Adrenal gland (tissue), 9 donors: ENCODE measurements at regions not wholly inside any gene's neighbourhood (a gene's known extent, or its start where the extent isn't known, plus 50 kb on each side); places are given as distances from the start of the nearest gene placed in this dataset.
"Not testable (repeated sequence)": the region's sequence is repeated elsewhere in the genome, so short reads cannot be mapped to it uniquely, and the experiment has no call there.

Experiments
- DNase-seq, 7 donors: peaks; one replicate each; pipeline ENCODE4 v3.0.0-alpha.2; 2019 to 2020
- H3K27ac ChIP-seq, 5 donors: fragments of 200-600 bp; sonication (generic) in 4 of 5; 1 replicate in 3 of 5; 2 replicates in 2 of 5; pipeline versions ENCODE4 v1.5.1 to v1.8.0; 2016 to 2020; ENCODE audit warnings: mild to moderate bottlenecking in 1 of 5
- H3K27me3 ChIP-seq: fragments of 200-600 bp; 2 replicates; pipeline ENCODE4 v1.8.0; 2021
- H3K36me3 ChIP-seq, 2 donors: fragments of 200-600 bp; replicated peaks in 1 of 2; 1 replicate in 1 of 2; 2 replicates in 1 of 2; pipeline versions ENCODE4 v1.5.1 to v1.8.0; 2018 to 2022
- H3K4me1 ChIP-seq, 2 donors: fragments of 200-600 bp; replicated peaks in 1 of 2; 1 replicate in 1 of 2; 2 replicates in 1 of 2; pipeline versions ENCODE4 v1.5.1 to v1.8.0; 2018 to 2021
- H3K4me3 ChIP-seq, 4 donors: fragments of 200-600 bp; sonication (generic) in 3 of 4; one replicate each; pipeline ENCODE4 v1.5.1; 2016 to 2018
- H3K9me3 ChIP-seq, 3 donors: fragments of 200-600 bp; sonication (generic) in 1 of 3; replicated peaks in 1 of 3; 1 replicate in 2 of 3; 2 replicates in 1 of 3; pipeline versions ENCODE4 v1.5.1 to v1.8.0; 2016 to 2021
- POLR2A ChIP-seq, 2 donors: fragments of 450-650 bp; IDR thresholded peaks; one replicate each; pipeline ENCODE4 v1.6.1; 2017; ENCODE audit warnings: antibody characterized with exemption in 2 of 2, mild to moderate bottlenecking in 2 of 2, moderate library complexity in 1 of 2
- WGBS, 4 donors: extraction: QIAGEN DNeasy Blood & Tissue Kit in 2 of 4; methylation state at CpG; one replicate each; pipeline versions ENCODE4 v1.1.5 to v1.1.7; 2013 to 2017; 5-methylcytosine and 5-hydroxymethylcytosine counted together
- intact Hi-C, 2 donors: fragments of 100-400 bp; cut with DNase I; formaldehyde crosslinking; loops; one replicate each; pipeline versions ENCODE4 v1.14.1 to v1.15.0; 2022 to 2023
- TF ChIP-seq, protein P1 (sequence below), 6 experiments: fragments of 450-650 bp in 4 of 6; fragments of 200-600 bp in 2 of 6; sonication (generic) in 1 of 6; IDR thresholded peaks; 1 replicate in 5 of 6; 2 replicates in 1 of 6; pipeline versions ENCODE4 v1.5.1 to v1.8.0; 2016 to 2021; ENCODE audit warnings: antibody characterized with exemption in 6 of 6, mild to moderate bottlenecking in 2 of 6, moderate library complexity in 1 of 6
- donor health status: healthy with polysubstance abuse.
- donor health status: Bipolar disorder and iron deficiency.
- donor health status: DM: yes; HTN: yes; CAD: no.
- donor health status: DM: no; HTN: no; CAD: no.
- donor health status: DM: no; HTN: no; CAD: no.

DNA sequence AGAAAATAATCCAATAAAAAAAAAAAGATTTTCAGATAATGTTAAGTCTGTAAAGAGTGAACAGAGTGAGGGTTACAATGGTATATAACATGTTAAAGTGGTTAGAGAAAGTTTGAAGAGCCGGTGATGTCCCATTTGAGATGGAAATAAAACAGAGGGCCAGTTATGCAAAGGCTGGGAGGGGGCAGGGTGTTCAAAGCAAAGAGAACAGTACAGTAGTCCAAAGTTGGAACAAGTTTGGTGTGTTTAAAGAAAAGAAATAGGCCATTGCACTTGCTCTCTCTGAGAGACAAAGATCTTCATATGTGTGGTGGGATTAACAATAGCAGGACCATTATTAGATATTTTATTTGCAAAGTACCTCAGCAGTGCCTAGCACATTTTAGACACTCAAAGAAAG is 179.5 kb upstream of the PKN2 start:
- Histone ChIP-seq H3K27me3 (no peaks in the 10 kb centered on the region), H3K36me3 (no peaks in the 10 kb centered on the region), H3K9me3 (no peaks in the 10 kb centered on the region), H3K27ac (no peak overlapping the region), H3K4me1 (no peaks in the 10 kb centered on the region), H3K4me3 (no peak overlapping the region)
- no peak for DNase-seq
- intact Hi-C loops, result no loop called here
- WGBS, 4 donors, result 83 to 97% (median 89%) methylated on average over 1 of the region's 1 CpG
- TF ChIP-seq, protein P1, sequence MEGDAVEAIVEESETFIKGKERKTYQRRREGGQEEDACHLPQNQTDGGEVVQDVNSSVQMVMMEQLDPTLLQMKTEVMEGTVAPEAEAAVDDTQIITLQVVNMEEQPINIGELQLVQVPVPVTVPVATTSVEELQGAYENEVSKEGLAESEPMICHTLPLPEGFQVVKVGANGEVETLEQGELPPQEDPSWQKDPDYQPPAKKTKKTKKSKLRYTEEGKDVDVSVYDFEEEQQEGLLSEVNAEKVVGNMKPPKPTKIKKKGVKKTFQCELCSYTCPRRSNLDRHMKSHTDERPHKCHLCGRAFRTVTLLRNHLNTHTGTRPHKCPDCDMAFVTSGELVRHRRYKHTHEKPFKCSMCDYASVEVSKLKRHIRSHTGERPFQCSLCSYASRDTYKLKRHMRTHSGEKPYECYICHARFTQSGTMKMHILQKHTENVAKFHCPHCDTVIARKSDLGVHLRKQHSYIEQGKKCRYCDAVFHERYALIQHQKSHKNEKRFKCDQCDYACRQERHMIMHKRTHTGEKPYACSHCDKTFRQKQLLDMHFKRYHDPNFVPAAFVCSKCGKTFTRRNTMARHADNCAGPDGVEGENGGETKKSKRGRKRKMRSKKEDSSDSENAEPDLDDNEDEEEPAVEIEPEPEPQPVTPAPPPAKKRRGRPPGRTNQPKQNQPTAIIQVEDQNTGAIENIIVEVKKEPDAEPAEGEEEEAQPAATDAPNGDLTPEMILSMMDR (IDR thresholded peaks at IDR 0.05), result no peak
- no peak for TF ChIP-seq POLR2A (IDR thresholded peaks at IDR 0.05)

DNA sequence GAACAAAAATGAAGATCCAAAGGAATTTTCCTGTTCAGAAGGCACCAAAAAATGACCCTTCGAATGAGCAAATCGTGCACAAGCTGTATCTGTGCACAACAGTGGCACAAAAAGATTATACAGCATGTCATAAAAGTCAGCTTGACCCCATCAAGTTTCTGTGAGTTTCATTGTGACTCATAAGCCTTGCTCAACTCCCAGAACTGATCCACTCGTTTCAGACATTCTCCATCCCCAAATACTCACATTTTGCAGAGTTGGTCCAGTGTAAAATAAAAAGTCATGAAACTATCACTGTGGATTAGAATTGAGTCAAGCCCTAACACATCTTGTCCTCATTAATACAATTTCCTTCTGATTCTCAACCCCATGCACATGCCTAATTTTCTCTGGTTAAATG is 174.7 kb upstream of the PKN2 start:
- Histone ChIP-seq H3K36me3 (no peaks in the 10 kb centered on the region), H3K27ac (no peak overlapping the region), H3K27me3 (no peaks in the 10 kb centered on the region), H3K4me3 (no peak overlapping the region), H3K4me1 (no peaks in the 10 kb centered on the region), H3K9me3 (no peaks in the 10 kb centered on the region)
- no peak for DNase-seq
- intact Hi-C loops, result no loop called here
- TF ChIP-seq, protein P1 (IDR thresholded peaks at IDR 0.05), result no peak
- no peak for TF ChIP-seq POLR2A (IDR thresholded peaks at IDR 0.05)
- WGBS, 4 donors, result 62 to 66% (median 64%) methylated on average over 3 of the region's 3 CpGs

DNA sequence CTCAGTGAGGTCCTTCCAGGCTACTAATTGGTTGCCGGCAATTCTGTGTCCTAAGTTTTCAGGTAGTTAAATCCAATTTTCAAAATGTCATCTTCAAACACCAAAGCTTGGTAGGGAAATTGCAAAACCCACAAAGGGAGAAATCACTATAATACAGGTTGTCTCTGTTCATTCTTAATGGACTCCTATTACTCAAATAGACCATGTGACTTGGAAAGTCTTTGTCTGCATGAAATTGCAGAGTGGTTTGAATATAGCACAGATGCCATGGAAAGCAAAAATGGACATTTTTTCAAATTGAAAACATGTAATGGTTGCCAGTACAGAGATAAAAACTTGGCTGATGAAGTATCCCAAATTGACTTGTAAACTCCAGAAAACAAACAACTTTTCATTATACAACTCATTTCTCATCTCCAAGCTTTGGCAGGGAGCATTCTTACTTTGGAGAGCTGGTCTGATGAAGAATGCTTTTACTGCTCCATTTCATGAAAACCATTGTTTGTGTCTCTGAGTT is 169.5 kb upstream of the PKN2 start:
- Histone ChIP-seq H3K9me3 (no peaks in the 10 kb centered on the region), H3K36me3 (no peaks in the 10 kb centered on the region), H3K27me3 (no peaks in the 10 kb centered on the region), H3K4me1 (no peaks in the 10 kb centered on the region), H3K4me3 (no peak overlapping the region), H3K27ac (no peak overlapping the region)
- WGBS, 4 donors, result 87 to 96% (median 90%) methylated on average over 1 of the region's 1 CpG
- intact Hi-C loops, result no loop called here
- DNase-seq, result no peak
- no peak for TF ChIP-seq POLR2A (IDR thresholded peaks at IDR 0.05)
- TF ChIP-seq, protein P1 (IDR thresholded peaks at IDR 0.05), result no peak

DNA sequence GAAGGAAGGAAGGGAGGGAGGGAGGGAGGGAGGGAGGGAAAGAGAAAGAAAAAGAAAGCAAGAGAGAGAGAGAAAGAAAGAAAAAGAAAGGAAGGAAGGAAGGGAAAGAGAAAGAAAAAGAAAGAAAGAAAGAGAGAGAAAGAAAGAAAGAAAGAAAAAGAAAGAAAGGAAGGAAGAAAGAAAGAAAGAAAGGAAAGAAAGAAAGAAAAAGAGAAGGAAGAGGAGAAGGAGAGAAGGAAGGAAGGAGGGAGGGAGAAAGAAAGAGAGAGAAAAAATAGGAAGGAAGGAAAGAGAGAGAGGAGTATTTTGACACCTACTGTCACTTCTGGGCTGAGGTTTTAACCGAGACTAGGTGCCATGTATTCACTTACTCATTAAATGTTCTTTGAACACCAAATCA is 166.6 kb upstream of the PKN2 start:
- H3K27me3 ChIP-seq, H3K4me3 ChIP-seq, H3K36me3 ChIP-seq, intact Hi-C loops, H3K27ac ChIP-seq, H3K4me1 ChIP-seq, H3K9me3 ChIP-seq, DNase-seq: not testable (repeated sequence)
- 81 to 91% (median 86%) methylated on average over 1 of the region's 1 CpG for WGBS, 4 donors

DNA sequence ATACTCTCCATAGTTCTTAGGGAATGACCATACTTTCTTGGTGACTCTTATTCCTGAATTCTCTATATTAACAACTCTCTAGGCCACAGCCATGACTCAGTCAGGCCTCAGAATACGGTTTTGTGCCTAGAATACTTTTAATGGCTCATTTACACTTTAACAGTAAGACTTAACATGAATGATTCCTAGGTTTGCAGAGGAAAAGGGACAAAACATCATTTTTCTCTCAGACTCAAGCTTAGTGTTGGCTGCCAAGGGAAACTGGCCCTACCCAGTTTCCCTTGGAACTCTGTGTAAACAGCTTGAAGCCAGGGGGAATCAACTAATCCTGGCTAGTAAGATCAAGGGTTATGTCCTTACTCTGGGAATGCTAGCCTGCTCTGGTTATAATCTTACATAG is 164.9 kb upstream of the PKN2 start:
- TF ChIP-seq, protein P1 (IDR thresholded peaks at IDR 0.05), result no peak
- TF ChIP-seq POLR2A (IDR thresholded peaks at IDR 0.05), result no peak
- Histone ChIP-seq H3K4me3 (no peak overlapping the region), H3K27me3 (no peaks in the 10 kb centered on the region), H3K36me3 (no peaks in the 10 kb centered on the region), H3K4me1 (no peaks in the 10 kb centered on the region), H3K9me3 (no peaks in the 10 kb centered on the region), H3K27ac (no peak overlapping the region)
- intact Hi-C loops, result no loop called here
- DNase-seq, result no peak
- WGBS, 4 donors, result 29 to 46% (median 37%) methylated on average over 1 of the region's 1 CpG
